ENCODE measurements at regions not wholly inside any gene's neighbourhood (a gene's known extent, or its start where the extent isn't known, plus 50 kb on each side); places are given as distances from the start of the nearest gene placed in this dataset.
"Not testable (repeated sequence)": the region's sequence is repeated elsewhere in the genome, so short reads cannot be mapped to it uniquely, and the experiment has no call there.

DNA sequence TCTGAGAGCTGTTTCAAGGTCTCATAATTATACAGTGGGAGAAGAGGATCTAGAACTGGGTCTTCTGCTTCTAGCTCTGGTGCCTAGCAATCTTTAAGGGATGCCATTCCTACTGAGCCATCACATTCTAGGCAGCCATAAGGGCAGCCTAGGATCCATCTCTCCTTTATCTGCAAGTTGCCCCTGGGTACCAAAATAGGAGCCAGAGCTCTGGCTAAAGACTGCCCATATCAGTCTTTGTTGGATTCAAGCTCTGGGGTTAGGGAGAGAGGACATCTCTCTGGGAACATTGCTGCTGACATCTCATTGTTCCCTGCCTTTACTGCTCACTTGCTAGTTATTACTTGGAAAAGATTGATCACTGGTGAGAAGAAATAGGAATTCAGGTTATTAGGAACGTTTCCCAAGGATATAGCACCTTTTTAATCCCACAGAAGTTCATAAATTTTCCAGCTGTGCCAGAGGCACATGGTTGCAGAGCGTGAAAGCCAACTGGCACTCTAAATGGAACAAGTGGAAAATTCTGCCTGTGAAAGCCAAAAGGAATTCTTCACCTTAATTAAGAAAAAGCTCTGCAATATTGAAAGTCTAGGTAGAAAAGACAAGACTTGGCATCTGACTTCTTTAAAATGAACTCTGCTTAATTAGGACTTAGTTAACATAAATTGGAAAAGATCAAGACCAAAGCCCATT is 102.2 kb downstream of the CDC42EP3 start:
- DNase-seq = no peak

DNA sequence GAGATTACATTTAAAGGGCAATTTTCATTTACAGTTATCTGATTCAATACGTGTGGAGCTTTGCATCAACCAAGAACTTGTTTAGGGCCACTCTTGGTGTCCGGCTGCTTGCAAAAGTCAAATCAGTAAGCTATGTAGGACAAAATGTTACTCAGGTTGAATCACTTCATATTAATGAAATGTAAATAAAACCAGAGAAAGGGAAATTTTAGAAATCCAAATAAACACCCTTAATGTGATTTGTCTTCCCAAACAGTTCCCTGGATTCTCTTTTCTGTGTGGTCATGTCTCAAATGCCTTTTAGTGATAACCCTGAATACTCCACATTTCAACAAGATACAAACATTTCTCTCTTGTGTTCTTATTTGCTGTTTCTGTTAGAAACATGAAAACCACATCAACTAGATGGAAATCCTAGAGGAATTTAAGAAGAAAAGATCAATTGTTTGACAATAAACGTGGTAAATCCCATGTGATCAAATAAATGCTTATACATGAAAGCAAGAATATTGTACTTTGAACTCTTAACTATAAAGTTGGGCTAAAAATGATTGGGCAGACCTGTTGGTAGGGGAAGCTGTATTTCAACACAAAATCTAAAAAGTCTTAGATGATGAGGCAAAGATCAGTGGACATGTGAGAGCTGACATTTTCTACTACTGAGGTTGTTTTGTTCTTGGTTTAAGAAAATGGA is 101.3 kb downstream of the CDC42EP3 start:
- DNase-seq = no peak

DNA sequence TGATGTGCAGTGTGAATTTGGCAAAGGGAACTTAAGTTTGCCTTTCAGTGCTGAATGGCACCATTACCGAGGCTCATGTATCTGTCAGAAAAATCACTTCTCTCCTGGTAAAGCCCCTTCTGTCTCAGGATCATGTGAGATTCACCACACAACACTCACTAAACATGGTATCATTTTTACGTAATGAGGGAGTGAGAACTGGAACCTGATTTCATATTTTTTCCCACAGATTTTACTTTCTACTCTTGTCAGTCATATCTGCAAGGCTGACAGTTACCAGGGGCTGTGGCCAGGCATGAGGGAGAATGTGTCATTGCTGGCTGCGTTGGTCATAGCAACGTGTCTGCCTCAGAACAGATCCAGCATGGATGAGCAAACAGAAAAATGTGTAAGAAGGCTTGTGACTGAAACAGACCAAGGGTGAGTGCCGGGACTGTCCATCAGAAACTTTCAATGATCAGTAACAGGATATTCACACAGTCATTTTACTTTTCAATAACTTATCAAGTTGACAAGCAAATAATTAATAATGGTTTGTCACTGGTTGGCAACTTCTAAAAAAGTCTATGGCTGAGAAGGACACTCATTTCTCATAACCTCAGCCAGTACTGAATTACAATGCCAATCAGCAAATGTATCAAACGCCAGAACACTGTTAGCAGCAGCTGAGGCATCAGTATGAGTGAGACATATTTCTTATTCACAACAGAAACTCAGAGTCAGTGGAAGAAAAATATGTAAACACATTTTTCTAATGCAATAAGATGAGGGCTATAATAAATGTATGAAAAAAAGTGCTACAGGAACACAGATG is 100.5 kb downstream of the CDC42EP3 start:
- peak in 1 of 58 donors; percentile 7 for DNase-seq

DNA sequence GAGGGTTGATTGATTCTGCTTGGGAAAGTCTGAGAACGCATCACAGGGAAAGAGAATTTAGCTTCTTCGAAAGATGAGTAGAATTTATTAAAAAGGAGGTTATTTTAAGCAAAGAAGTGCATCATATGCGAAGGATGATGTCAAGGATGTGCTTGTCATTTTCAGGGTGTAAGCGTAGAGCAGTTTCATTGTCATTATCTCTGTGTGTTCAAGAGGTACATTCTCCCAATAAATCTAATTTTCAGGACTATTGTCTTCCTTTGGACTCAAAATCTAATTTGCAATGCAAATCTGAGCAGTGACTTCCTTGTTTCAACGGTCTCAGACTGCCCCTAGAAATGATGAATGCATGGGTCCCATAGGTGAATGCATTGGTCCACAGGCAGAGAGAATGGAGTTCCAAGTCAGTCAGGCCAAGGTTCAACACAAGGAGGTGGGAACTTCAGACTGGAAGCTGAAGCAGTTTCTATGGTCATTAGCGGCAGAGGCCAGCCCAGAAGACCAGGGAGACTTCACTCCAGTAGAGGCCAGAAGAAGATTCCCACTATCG is 99.8 kb downstream of the CDC42EP3 start:
- DNase-seq = no peak

DNA sequence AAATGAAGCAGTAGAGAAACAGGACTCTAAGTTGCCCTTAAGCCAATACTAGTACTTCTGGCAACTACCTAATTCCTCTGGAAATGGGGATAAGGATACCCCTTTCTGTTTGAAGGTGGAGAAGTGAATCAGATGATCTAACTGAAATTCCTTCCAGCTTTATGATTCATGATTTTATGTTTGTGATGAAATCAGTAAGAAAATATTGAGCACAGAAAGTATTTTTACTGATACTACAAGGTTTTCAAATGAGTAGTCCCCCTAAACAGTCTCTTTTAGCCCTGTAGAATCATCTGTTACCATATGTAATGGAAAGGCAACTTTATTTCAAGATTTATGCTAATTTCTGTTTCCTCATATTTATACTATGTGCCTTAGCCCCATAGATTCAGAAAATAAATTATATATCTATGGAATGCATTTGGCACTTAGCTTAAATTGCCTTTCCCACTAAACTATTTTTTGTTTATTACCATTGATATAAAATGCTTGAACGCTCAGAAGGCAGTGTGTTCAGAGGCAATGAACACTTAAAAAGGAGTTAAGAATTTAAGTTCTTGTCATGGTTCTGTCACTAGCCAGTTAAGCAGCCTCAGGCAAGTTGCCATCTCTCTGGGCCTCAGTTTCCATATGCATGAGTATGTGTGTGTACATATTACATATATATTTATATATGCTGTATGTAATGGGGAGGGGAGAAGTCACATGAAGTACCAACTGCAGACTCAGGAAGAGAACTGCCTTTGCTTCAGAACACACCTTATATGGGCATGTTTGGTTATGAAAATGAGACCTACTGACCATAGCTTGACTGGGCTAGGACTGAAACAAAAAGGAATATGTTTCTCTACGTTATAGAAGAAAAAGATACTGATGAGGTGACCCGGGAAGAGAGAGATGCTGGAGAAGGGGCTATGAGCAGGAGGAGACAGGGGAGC is 97.7 kb downstream of the CDC42EP3 start:
- no peak for DNase-seq

DNA sequence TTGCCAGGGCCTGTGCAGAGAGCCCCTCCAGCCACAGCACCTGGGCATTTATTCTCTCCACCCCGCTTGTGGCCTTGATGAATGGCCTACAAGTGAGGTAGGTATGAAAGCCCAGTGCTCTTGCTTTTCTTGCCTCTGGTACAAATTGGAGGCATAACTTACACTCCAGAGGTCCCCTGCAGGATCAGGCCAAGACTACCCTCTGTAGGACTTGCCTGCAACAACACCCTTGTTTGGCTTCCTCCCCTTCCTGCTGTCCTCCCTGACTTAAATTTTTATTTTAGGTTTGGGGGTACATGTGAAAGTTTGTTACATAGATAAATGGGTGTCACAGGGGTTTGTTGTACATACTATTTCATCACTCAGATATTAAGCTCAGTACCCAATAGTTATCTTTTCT is 95.7 kb downstream of the CDC42EP3 start:
- no peak for DNase-seq

DNA sequence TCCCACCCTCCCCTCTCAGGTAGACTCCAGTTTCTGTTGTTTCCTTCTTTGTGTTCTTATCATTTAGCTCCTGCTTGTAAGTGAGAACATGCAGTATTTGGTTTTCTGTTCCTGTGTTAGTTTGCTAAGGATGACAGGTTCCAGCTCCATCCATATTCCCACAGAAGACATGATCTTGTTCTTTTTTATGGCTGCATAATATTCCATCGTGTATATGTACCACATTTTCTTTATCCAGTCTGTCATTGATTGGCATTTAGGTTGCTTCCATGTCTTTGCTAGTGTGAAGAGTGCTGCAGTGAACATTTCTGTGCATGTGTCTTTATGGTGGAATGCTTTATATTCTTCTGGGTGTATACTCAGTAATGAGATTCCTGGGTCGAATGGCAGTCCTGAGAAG is 95.2 kb downstream of the CDC42EP3 start:
- not testable (repeated sequence) for DNase-seq

DNA sequence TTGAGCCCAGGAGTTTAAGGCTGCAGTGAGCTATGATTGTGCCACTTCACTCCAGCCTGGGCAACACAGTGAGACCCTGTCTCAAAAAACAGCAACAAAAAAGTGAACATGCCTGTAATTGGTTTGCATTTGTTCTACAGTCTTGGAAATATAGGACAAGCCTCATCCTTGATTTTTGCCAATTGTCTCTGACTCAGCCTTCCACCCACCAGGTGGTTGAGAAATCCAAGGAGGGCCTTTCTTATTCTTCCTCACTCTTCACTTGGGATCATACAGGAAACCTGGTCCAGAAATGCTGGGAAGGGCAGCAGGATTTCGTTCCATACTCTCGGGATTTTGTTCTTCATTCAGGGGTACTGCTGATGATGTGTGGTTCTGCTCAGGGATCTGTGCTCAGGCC is 94.6 kb downstream of the CDC42EP3 start:
- DNase-seq = peak in 2 of 58 donors; percentile 18 to 25

DNA sequence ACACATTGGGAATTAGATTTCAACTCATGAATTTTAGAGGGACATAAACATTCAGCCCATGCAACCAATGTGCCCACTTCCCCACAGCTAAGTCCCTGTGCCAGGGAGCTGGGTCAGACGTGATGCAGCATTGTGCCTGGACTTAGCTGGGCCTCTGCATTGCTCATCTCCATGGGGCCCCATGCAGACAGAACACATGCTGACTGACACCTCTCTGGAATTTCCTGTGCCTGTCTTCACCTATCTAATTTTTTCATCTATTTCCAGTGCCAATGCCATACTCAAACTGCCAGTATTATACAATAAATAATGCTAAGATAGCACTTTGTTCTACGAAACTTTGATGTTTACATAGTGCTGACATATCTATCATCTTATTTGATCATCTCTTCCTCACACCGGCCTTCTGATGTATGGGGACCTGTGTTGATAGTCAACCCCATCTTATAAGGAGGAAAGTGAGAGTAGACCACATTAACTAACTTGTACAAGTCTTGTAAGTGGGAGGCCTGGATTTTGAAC is 92.2 kb downstream of the CDC42EP3 start:
- no peak for DNase-seq

DNA sequence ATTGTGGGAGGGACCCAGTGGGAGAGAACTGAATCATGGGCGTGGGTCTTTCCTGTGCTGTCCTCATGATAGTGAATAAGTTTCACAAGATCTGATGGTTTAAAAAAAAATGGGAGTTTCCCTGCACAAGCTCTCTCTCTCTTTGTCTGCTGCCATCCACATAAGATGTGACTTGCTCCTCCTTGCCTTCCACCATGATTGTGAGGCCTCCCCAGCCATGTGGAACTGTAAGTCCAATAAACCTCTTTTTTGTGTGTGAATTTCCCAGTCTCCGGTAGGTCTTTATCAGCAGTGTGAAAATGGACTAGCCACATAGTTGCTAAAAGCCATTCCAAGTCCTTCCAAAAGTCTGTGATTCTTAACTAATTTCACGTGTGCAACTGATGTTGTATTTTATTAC is 91.5 kb downstream of the CDC42EP3 start:
- not testable (repeated sequence) for DNase-seq

DNA sequence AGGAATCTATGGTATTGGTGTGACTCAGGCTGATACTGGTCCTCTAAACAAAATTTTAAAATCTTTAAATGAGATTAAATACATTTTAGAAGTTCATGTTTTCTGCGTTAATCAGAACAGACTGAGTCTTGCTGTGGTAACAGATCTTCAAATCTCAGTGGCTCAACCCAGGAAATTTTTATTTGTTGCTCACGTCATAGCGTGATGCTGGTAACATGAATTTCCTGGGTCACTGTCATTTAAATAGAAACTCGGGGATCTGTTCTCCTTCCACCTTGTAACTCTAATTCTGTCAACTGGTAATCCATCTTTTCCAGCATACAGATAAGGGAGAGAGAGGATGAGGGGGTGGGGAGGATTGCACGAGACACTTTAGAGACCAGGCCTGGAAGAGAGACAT is 90.0 kb downstream of the CDC42EP3 start:
- no peak for DNase-seq

DNA sequence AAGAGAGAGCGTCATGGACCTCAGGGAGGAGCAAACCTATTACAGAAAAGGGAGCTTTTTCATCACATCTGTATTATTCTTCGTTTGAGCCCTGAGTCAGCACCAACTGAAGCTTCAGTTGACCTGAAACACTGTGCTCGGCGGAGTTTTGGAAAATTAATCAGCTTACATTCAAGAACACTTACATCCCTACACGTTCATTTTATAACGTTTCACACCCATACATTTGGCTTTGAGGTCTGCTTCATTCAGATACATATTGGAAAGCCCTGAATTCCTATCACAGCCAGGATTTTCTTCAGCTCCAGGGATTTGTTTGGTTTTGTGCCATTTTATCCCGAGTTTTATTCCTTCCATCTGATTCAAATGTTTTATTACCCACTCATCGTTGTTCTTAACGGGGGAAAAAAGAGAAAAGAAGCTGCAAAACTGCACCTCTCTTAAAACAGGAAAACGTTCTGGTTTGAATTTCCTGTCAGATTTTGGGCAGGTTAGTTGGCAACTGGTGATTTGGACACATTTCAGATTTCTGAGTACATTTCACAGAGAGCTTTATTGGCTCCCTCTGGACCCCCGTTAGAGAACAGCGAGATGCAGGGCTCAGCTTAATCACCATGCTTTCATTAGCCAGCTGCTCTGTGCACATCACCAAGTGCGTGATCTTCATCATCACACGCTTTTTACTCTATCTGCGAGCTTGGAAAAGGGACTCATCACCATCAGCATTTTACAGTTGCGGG is 88.8 kb downstream of the CDC42EP3 start:
- DNase-seq = peak in 1 of 58 donors; percentile 21

DNA sequence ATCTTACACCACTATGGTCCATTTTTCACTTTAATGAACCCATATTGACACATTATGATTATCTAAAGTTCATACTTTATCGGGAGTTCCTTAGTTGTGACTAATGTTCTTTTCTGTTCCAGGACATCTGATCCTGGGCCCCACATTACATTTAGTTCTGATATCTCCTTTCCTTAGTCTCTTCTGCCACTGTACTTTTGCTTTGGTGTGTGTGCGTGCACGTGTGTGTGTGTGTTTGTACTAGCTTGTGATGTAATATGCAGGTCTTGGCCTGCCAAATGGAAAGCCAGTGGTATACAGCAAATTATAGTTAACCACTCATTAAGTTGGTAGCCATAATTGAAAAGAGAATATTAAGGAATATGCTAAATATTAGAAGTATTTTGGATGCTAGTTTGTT is 88.0 kb downstream of the CDC42EP3 start:
- DNase-seq = no peak

DNA sequence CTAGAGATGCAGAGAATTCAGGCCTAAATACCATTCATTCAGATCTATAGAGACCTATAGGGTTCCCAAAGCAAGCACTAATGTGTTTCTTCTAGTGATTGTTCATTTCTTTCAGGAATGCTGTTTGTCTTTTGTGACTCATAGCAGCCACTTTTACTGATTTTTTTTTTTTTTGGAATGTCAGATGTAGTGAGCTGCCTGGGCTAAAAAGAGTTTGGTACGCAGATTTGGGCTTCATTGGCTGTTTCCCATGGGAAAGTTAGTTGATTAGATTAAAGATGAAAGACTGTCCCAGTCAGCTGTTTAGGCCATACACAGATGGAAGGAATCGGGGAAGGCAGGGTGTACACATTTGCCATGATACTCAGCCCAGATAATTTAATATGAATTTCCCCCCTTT is 87.6 kb downstream of the CDC42EP3 start:
- no peak for DNase-seq

DNA sequence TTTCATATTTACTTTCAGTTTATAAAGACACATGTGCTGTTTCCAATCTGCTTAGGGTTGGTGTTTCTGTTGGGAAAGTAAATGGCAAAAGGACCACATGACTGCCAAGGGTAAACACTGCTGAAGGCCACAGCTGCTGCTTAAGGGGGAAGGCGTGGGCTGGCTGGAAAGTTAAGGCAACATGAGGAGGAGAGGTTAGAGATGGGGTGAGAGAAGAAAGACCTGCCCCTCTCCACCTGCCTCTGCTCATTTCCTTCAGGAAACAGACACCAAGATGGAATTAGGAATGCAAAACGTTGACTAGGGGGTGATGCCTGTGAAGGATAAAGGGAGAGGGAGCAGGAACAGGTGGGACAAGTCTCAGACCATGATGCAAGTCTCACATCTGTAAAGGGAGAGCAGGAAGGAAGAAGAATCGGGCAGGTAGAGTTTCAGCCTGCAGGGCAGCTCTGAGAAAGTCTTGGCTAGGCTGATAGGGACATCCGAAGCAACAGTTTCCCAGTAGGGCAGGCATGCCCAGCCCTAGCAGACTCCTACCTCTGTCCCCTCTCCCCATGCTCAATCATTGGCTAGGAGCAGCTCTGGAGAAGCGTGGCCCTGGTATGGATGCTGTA is 86.0 kb downstream of the CDC42EP3 start:
- DNase-seq = no peak

DNA sequence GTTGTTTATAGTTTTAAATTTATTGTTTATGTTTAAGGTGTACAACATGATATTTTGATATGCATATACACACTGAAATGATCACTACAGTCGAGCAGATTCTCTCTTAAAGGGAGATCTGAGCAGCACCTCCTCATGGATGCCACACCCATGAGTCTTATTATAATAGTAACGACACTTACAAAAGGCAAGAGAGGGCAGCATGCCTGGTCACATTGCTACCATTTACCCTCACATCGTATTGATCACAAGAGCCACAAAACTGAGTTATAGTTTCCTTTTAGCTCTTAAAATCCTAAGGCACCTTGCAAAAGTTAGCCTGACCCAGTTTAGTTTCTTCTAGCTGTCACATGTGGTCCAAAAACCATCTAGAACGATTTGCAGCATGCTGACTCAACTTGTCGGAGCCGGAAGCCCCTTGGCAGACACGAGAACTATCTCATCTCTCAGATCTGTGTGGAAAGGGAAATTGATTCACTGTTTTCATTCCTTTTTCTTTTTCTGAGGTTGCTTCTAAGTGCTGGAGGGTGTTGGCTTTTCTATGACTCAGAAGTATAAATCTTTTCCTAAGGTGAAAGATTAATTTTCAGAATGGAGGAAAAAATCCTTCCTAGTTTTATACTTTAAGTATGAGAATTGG is 85.3 kb downstream of the CDC42EP3 start:
- peak in 4 of 58 donors; percentile 10 to 19 (median 14) for DNase-seq

DNA sequence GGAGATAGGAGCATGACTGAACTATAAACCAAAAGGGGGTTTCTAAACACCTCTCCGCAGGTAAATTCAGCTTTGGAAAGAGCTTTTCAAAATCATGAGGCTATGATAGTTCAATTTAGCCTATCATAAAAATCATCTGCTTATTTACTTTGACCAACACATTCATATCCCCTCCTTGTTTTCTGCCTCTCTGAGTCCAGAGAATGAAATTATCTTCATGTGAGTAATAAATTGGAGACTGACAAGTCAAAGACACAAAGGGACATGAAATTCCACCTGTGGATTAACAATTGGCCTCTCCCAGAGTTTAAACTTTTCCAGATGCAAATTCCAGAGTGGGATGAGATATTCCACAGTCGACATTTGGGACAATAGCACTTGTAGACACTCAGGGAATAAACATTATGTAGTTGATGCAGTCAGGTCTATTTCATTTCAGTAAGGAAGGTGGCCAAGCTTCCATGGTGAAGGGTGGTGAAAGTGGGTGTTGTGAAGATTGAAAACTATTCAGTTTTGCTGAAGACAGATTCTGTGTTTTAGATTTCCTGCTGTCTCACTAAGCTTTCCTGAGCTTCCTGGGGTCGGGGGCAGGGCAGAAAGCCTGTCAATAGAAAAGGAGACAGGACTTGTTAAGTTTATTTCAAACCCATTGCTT is 84.7 kb downstream of the CDC42EP3 start:
- no peak for DNase-seq

DNA sequence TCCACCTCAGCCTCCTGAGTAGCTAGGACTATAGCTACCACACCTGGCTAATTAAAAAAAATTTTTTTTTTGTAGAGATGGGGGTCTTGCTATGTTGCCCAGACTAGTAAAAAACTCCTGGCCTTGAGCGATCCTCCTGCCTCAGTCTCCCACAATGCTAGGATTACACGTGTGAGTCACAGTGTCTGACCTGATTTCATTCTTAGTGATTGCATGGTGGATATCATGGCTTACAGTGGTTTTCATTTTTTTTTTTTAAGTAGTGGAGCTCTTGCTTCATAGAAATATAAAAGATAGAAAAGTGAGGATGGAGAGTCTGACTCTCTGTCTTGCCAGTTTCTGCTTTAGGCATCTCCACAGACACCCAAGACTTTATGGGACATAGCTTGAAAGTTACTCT is 83.6 kb downstream of the CDC42EP3 start:
- no peak for DNase-seq
